ENCODE measurements at regions not wholly inside any gene's neighbourhood (a gene's known extent, or its start where the extent isn't known, plus 50 kb on each side); places are given as distances from the start of the nearest gene placed in this dataset.
A peak's percentile ranks its signal among the peaks of the same experiment; 100 is the strongest.
"Not testable (repeated sequence)": the region's sequence is repeated elsewhere in the genome, so short reads cannot be mapped to it uniquely, and the experiment has no call there.

DNA sequence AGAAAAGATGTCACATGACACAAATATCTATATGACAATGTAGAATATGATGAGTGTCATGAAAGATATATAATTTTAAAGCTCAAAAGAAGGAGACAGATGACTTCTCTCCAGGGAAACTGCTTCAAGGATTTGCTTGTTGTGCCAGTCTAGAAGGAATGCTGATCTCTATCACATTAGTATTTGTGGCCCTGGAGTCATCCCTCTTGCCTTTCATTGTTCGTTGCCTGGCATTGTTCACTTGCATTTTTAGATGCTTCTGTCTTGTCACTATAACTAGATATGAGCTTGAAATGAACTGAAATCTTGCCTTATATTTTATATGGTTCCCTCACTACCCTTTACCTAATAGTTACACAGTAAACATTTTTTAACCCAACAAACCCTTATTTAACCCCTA, 207.5 kb downstream of the ZNF608 start:
- DNase-seq = no peak

DNA sequence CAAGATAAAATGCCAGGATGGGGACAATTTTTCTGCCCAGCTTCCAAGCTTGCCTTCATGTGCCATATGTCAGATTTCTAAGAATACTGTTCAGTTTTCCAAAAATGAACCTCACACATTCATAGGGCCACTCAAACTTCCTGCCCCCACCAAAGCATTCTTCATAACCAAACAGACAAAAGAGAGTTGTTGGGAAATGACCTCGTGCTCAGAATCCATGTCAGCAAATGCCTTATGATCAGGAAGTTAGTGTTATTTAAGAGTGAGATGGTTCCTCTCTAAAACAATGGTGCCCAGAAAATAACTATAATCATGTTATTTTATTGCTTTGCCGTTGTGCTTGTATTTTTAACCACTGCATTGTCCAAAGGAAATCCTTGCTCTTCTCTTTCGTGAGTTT, 208.2 kb downstream of the ZNF608 start:
- no peak for DNase-seq

- DNase-seq = no peak
Observed at GRCh38 chr5:124537522-124537921, 208.9 kb downstream of the ZNF608 start.

DNA sequence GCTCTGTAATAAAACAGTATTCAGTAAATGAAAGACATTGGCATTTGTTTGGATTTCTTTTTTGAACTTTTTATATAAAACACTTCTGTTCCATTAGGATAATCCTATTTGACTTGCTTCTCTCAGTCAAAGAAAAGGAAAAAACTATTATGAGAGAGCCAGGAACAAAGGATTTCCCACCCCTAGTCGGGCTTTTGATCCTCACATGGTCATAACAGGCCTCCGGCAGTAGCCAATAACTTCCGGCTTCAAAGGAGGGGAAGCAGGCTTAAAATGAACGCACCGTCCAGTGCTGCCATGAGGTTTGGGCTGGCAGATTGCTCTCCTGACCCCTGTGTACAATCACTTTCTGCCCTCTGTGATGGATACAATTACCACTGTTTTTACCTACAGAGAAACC, 209.3 kb downstream of the ZNF608 start:
- DNase-seq = no peak

DNA sequence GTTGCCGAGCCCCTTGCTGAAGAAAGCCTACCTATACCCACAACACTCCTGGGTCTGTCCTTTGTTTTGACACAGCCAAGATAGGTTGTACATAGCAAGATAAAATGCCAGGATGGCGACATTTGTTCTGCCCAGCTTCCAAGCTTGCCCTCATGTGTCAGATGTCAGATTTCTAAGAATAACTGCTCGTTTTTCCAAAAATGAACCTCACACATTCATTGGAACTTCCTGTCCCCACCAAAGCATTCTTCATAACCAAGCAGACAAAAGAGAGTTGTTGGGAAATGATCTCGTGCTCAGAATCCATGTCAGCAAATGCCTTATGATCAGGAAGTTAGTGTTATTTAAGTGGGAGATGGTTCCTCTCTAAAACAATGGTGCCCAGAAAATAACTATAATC, 210.1 kb downstream of the ZNF608 start:
- DNase-seq = no peak

- DNase-seq = no peak
Observed at GRCh38 chr5:124530916-124531315, 215.5 kb downstream of the ZNF608 start.

GRCh38 chr5:124528838-124529237, 217.6 kb downstream of the ZNF608 start:
- no peak for DNase-seq

DNA sequence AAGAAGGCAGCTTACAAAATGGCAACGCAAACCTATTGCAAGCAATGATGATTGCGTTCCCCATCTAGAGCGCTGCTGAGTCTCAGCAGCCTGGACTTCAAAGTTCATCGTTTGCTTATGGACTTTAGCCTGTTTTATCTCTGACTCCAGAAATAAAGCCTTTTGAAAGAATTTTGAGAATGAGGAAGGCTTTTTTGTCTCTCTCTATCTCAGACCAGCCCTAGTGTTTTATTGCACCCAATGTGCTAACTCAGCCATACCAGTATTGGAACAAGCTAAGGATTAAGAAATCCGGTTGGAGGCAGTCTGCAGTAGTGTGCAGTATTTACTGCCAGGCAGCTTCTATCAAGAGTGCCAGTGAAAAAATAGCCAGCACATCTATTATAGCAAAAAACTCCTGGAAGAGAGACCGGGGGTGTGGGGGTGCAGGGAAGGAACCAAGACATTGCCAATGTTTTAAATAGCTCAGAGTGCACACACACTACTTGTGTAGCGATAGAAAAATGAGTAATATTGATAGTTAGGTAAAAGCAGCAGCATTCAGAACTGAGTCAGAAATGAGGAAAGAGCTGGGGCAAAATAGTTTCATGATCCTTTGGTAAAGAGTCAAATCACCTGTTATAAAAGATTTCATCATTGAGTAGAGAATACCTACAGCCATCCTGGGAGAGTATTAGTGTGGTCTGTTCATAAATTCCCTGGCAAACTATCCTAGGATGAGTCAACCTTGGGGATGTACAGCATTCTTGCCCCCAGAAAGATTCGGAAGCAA, 219.0 kb downstream of the ZNF608 start:
- no peak for DNase-seq

GRCh38 chr5:124526079-124526478, 220.4 kb downstream of the ZNF608 start:
- not testable (repeated sequence) for DNase-seq

DNA sequence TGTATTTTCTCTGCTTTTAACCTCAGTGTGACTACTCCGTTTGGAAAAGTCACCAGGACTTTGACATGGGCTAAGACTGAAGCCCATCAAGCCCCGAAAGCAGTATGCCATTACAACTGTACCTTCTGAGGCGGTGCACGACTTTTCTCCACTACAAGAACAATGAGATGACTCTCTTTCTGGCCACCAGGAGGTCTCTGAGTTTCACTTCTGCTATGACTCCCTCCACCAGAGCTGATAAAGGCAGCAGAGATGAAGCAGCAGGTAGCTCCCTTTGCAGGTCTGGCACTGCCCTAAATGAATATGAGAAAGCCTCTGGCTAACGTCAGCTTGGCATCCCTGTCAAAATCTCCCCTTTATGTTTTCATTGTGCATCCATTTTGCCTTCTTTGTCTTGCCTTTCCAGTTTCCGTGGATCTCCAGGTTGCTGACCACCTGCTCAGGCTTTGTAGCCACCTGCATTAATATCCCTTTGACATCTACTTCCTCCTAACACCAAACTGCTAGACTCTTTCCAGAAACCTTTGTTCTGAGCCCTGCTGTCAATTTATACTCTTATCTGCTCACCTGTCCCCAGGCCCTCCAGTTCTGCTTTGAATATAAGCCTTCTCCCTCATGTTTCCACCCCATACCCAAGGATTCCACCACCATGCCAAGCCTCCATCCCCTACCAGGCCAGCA, 221.7 kb downstream of the ZNF608 start:
- DNase-seq = peak; percentile 26

DNA sequence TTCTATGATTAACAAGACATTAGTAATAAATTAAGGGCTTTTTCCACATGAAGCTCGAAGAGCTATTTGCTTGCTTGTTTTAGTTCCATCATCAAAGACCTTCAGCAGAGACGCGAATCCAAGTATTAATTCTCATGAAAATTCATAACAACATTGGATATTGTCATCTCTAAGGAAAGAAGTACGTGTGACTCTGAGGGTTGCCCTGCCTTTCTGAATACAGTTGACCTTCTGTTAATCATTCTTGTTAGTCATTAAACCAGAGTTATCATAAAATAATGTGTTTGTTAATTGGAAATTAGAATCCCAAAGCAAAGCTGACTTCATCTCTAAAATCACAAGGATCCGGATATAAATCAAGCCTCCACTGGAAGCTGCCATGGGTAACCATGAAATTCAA, 222.5 kb downstream of the ZNF608 start:
- DNase-seq = no peak

DNA sequence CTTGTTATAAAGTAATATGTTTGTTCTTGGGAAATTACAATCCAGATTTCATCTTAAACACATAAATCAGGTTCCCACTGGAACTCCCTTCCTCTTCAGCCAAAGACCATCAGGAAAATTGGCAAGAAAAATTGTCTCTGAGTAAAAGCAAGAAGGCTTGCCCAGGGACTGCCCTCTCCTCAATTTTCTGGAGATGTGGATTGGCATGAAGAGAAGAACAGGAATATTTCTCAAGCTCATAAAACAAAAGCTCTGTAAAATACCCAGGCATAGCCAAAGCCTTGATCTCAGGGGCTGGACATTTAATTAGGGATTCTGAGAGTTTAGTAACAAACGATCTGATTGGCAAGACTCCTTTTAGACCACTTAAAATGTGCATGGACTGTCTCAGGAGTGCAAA, 223.4 kb downstream of the ZNF608 start:
- no peak for DNase-seq

- DNase-seq = no peak
Observed at GRCh38 chr5:124521461-124522230, 224.8 kb downstream of the ZNF608 start.

GRCh38 chr5:124519396-124519795, 227.0 kb downstream of the ZNF608 start:
- DNase-seq = no peak

DNA sequence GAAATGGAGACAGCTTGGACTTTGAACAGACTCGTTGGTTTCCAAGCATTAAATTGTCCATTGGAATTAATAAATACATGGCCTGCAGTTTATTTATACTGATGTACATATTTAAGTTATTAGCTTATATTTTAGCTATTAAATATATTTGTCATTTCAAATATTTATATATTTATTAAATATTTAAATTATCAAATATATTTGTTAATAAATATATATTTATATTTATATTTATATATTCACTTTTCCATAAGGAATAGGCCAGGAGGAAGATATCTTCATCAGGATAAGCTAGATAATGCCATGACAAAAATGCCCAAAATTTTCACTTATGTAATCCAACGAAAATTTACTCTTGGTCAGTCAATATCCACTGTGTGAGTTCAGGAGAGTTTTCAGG, 229.9 kb downstream of the ZNF608 start:
- no peak for DNase-seq

- DNase-seq = no peak
Observed at GRCh38 chr5:124515497-124516245, 230.8 kb downstream of the ZNF608 start.

DNA sequence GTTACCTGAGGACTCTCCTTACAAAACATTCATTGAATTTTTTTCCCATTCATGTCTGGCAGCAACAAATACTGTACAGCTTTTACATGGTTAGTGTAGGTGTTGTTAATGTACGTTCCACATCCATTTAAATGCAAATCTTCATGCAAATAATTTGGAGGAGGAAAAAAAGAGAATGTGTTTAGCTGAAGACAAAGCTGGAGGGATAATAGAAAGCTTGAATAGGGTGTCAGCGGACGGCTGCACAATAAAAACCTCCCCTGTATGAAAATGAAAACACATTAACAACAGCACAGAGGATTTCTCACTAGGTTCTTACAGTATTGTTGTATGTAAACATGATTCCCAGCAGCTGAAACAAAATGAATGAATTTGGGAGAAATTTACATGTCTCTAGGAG, 231.5 kb downstream of the ZNF608 start:
- no peak for DNase-seq

DNA sequence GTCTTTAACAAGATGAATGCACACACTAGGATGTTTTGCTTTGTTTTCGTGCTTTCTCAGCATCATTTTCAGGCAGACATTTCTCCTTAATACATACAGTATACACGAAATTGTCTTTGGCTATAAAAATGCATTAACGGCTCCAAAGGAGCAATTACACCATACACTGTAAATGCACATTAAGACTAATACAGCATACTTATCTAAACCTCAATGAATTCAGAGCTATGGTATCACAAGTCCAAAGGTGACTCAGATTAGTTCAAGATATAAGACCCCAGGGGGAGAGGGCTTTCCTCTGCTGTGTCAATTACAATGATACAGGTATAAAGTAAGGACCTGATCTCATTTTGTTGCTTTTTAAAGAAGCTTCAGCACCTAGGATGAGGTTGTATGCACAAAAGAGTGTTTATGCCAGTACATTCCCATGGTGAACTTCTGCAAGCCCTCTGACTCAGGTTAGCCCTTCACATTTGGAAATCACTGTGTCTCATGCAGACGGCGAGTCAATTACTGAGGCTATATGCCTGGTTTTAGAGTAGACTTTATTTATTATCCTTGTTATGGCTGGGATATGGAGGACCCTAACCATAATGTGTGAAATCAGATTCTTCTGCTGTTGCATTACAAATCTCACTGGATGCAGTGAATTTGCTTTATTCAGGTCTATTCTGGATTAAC, 233.3 kb downstream of the ZNF608 start:
- DNase-seq = no peak

GRCh38 chr5:124512236-124512635, 234.2 kb downstream of the ZNF608 start:
- no peak for DNase-seq

- no peak for DNase-seq
Observed at GRCh38 chr5:124511791-124512190, 234.6 kb downstream of the ZNF608 start.

GRCh38 chr5:124507688-124508087, 238.8 kb downstream of the ZNF608 start:
- no peak for DNase-seq

DNA sequence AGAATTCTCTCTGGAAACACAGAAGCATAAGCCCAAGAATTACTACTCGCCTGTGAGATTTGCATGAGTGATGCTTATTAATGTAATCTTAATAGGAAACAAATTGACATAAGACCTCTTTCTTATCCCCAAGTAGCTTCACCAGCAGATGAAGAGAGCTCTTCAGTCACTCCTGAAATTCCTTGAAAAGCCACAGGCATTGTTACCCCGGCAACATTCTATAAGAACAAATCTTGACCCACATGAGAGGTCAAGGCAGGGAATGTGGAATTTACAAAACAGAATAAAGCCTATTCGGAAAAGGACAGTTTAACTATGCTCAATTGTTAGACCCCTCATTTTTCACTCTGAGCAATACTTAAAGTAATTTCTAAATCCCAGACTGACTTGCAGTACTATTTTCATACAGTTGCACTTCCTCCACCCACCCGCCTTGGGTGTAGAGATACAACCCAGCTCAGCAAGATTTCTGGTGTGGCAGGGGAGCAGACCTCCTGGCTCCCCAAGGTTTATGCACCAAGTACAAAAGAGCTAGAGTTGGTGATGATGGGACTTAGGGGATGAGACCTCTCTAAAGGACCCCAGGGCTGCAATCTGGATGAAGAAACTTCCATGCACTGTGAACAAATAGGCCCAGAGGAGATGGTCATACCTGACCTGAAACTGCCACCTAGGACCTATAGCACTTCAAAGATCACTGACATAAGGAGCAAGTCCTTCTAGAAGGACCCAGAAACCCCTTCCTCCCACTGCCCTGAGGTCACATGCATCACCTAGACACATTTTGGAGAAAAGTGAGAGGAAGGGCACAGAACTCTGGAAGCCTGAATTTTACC, 242.1 kb downstream of the ZNF608 start:
- DNase-seq = no peak

Data from CD4-positive, alpha-beta T cell treated with Interferon gamma for 1 hour (primary cell).